ENCODE measurements at regions not wholly inside any gene's neighbourhood (a gene's known extent, or its start where the extent isn't known, plus 50 kb on each side); places are given as distances from the start of the nearest gene placed in this dataset.

- H3K27me3 ChIP-seq (ENCODE audit: insufficient read depth, insufficient read length) = no peaks in the 10 kb centered on the region
- H3K36me3 ChIP-seq (ENCODE audit: insufficient read depth, insufficient read length, low read length) = no peaks in the 10 kb centered on the region
- no peaks in the 10 kb centered on the region for H3K4me1 ChIP-seq (ENCODE audit: insufficient read depth, insufficient read length)
- no peak for DNase-seq (ENCODE audit: low read depth, low spot score)
- H3K4me3 ChIP-seq (ENCODE audit: insufficient read length, low read depth) = no peak overlapping the region
- TF ChIP-seq SUZ12 (IDR thresholded peaks at IDR 0.05; ENCODE audit: extremely low read depth, insufficient read depth, insufficient read length) = no peak
- no peak for TF ChIP-seq YY1 (IDR thresholded peaks at IDR 0.05; ENCODE audit: insufficient read depth, insufficient read length)
- no peak for TF ChIP-seq ZNF274 (IDR thresholded peaks at IDR 0.05; ENCODE audit: low read depth, low read length)
- H3K9me3 ChIP-seq (ENCODE audit: insufficient read depth, low read length) = no peaks in the 10 kb centered on the region
- no peak overlapping the region for H3K9ac ChIP-seq (ENCODE audit: insufficient read length, low read depth)
Measured at GRCh38 chr7:21191321-21192073, 236.4 kb upstream of the SP4 start.

- H3K9me3 ChIP-seq (ENCODE audit: insufficient read depth, low read length) = no peaks in the 10 kb centered on the region
- no peaks in the 10 kb centered on the region for H3K4me1 ChIP-seq (ENCODE audit: insufficient read depth, insufficient read length)
- no peak for DNase-seq (ENCODE audit: low read depth, low spot score)
- H3K4me3 ChIP-seq (ENCODE audit: insufficient read length, low read depth) = no peak overlapping the region
- TF ChIP-seq SUZ12 (IDR thresholded peaks at IDR 0.05; ENCODE audit: extremely low read depth, insufficient read depth, insufficient read length) (no peak), ZNF274 (IDR thresholded peaks at IDR 0.05; ENCODE audit: low read depth, low read length) (no peak), YY1 (IDR thresholded peaks at IDR 0.05; ENCODE audit: insufficient read depth, insufficient read length) (no peak)
- H3K27me3 ChIP-seq (ENCODE audit: insufficient read depth, insufficient read length) = no peaks in the 10 kb centered on the region
- H3K9ac ChIP-seq (ENCODE audit: insufficient read length, low read depth) = no peak overlapping the region
- H3K36me3 ChIP-seq (ENCODE audit: insufficient read depth, insufficient read length, low read length) = no peaks in the 10 kb centered on the region
Measured at GRCh38 chr7:21192657-21193056, 235.2 kb upstream of the SP4 start.

- Histone ChIP-seq H3K36me3 (ENCODE audit: insufficient read depth, insufficient read length, low read length) (no peaks in the 10 kb centered on the region), H3K27me3 (ENCODE audit: insufficient read depth, insufficient read length) (no peaks in the 10 kb centered on the region), H3K9ac (ENCODE audit: insufficient read length, low read depth) (no peak overlapping the region), H3K4me1 (ENCODE audit: insufficient read depth, insufficient read length) (no peaks in the 10 kb centered on the region), H3K4me3 (ENCODE audit: insufficient read length, low read depth) (no peak overlapping the region), H3K9me3 (ENCODE audit: insufficient read depth, low read length) (no peaks in the 10 kb centered on the region)
- no peak for DNase-seq (ENCODE audit: low read depth, low spot score)
- TF ChIP-seq YY1 (IDR thresholded peaks at IDR 0.05; ENCODE audit: insufficient read depth, insufficient read length) (no peak), SUZ12 (IDR thresholded peaks at IDR 0.05; ENCODE audit: extremely low read depth, insufficient read depth, insufficient read length) (no peak), ZNF274 (IDR thresholded peaks at IDR 0.05; ENCODE audit: low read depth, low read length) (no peak)
Measured at GRCh38 chr7:21193895-21194294, 234.0 kb upstream of the SP4 start.

GRCh38 chr7:21194936-21195335, 232.9 kb upstream of the SP4 start:
- Histone ChIP-seq H3K27me3 (ENCODE audit: insufficient read depth, insufficient read length) (no peaks in the 10 kb centered on the region), H3K9ac (ENCODE audit: insufficient read length, low read depth) (no peak overlapping the region), H3K4me1 (ENCODE audit: insufficient read depth, insufficient read length) (no peaks in the 10 kb centered on the region), H3K4me3 (ENCODE audit: insufficient read length, low read depth) (no peak overlapping the region), H3K36me3 (ENCODE audit: insufficient read depth, insufficient read length, low read length) (no peaks in the 10 kb centered on the region), H3K9me3 (ENCODE audit: insufficient read depth, low read length) (no peaks in the 10 kb centered on the region)
- DNase-seq (ENCODE audit: low read depth, low spot score) = no peak
- TF ChIP-seq SUZ12 (IDR thresholded peaks at IDR 0.05; ENCODE audit: extremely low read depth, insufficient read depth, insufficient read length) (no peak), ZNF274 (IDR thresholded peaks at IDR 0.05; ENCODE audit: low read depth, low read length) (no peak), YY1 (IDR thresholded peaks at IDR 0.05; ENCODE audit: insufficient read depth, insufficient read length) (no peak)

- TF ChIP-seq YY1 (IDR thresholded peaks at IDR 0.05; ENCODE audit: insufficient read depth, insufficient read length) (no peak), SUZ12 (IDR thresholded peaks at IDR 0.05; ENCODE audit: extremely low read depth, insufficient read depth, insufficient read length) (no peak), ZNF274 (IDR thresholded peaks at IDR 0.05; ENCODE audit: low read depth, low read length) (no peak)
- Histone ChIP-seq H3K27me3 (ENCODE audit: insufficient read depth, insufficient read length) (no peaks in the 10 kb centered on the region), H3K36me3 (ENCODE audit: insufficient read depth, insufficient read length, low read length) (no peaks in the 10 kb centered on the region), H3K9me3 (ENCODE audit: insufficient read depth, low read length) (no peaks in the 10 kb centered on the region), H3K9ac (ENCODE audit: insufficient read length, low read depth) (no peak overlapping the region), H3K4me1 (ENCODE audit: insufficient read depth, insufficient read length) (no peaks in the 10 kb centered on the region), H3K4me3 (ENCODE audit: insufficient read length, low read depth) (no peak overlapping the region)
- DNase-seq (ENCODE audit: low read depth, low spot score) = no peak
Measured at GRCh38 chr7:21198921-21199320, 229.0 kb upstream of the SP4 start.

GRCh38 chr7:21200503-21200902, 227.4 kb upstream of the SP4 start:
- H3K4me1 ChIP-seq (ENCODE audit: insufficient read depth, insufficient read length) = no peaks in the 10 kb centered on the region
- no peak overlapping the region for H3K4me3 ChIP-seq (ENCODE audit: insufficient read length, low read depth)
- no peak overlapping the region for H3K9ac ChIP-seq (ENCODE audit: insufficient read length, low read depth)
- H3K27me3 ChIP-seq (ENCODE audit: insufficient read depth, insufficient read length) = no peaks in the 10 kb centered on the region
- TF ChIP-seq ZNF274 (IDR thresholded peaks at IDR 0.05; ENCODE audit: low read depth, low read length) (no peak), YY1 (IDR thresholded peaks at IDR 0.05; ENCODE audit: insufficient read depth, insufficient read length) (no peak), SUZ12 (IDR thresholded peaks at IDR 0.05; ENCODE audit: extremely low read depth, insufficient read depth, insufficient read length) (no peak)
- DNase-seq (ENCODE audit: low read depth, low spot score) = no peak
- no peaks in the 10 kb centered on the region for H3K36me3 ChIP-seq (ENCODE audit: insufficient read depth, insufficient read length, low read length)
- H3K9me3 ChIP-seq (ENCODE audit: insufficient read depth, low read length) = no peaks in the 10 kb centered on the region

- no peak overlapping the region for H3K4me3 ChIP-seq (ENCODE audit: insufficient read length, low read depth)
- no peaks in the 10 kb centered on the region for H3K9me3 ChIP-seq (ENCODE audit: insufficient read depth, low read length)
- no peaks in the 10 kb centered on the region for H3K27me3 ChIP-seq (ENCODE audit: insufficient read depth, insufficient read length)
- H3K9ac ChIP-seq (ENCODE audit: insufficient read length, low read depth) = no peak overlapping the region
- DNase-seq (ENCODE audit: low read depth, low spot score) = no peak
- TF ChIP-seq SUZ12 (IDR thresholded peaks at IDR 0.05; ENCODE audit: extremely low read depth, insufficient read depth, insufficient read length) (no peak), YY1 (IDR thresholded peaks at IDR 0.05; ENCODE audit: insufficient read depth, insufficient read length) (no peak), ZNF274 (IDR thresholded peaks at IDR 0.05; ENCODE audit: low read depth, low read length) (no peak)
- no peaks in the 10 kb centered on the region for H3K4me1 ChIP-seq (ENCODE audit: insufficient read depth, insufficient read length)
- no peaks in the 10 kb centered on the region for H3K36me3 ChIP-seq (ENCODE audit: insufficient read depth, insufficient read length, low read length)
Measured at GRCh38 chr7:21214657-21215056, 213.2 kb upstream of the SP4 start.
